ENCODE measurements at regions not wholly inside any gene's neighbourhood (a gene's known extent, or its start where the extent isn't known, plus 50 kb on each side); places are given as distances from the start of the nearest gene placed in this dataset.

GRCh38 chr11:32232516-32232915 lies 141.6 kb downstream of the RCN1 start:
- POLR2A ChIA-PET (ENCODE audit: low non-redundant PET), result interaction anchor here (0.6 kb wide), 1 partner anchor 1371 kb away, joined by 3 read pairs; no protein-coding TSS in a partner anchor
- no TSS peak for BruUV-seq (replicated peaks)

GRCh38 chr11:32233276-32233675 lies 142.4 kb downstream of the RCN1 start:
- H3K4me1 ChIP-seq (ENCODE audit: insufficient read depth, low read length, poor library complexity, severe bottlenecking), result no peaks in the 10 kb centered on the region
- no peak overlapping the region for H3K4me3 ChIP-seq (ENCODE audit: low read depth, low read length, poor library complexity, severe bottlenecking)
- H3K27me3 ChIP-seq (replicated peaks; ENCODE audit: insufficient read depth, low read depth, low read length, poor library complexity), result peaks cover 50% of the 10 kb centered on the region
- BruUV-seq (replicated peaks), result no TSS peak
- H3K27ac ChIP-seq (ENCODE audit: low read depth, low read length, poor library complexity, severe bottlenecking), result no peak overlapping the region
- ChIA-PET POLR2A (ENCODE audit: low non-redundant PET) (interaction anchor here (0.6 kb wide), 1 partner anchor 1371 kb away, joined by 3 read pairs; no protein-coding TSS in a partner anchor), CTCF (interaction anchor here (0.6 to 0.7 kb wide), 2 partner anchors 64 to 200 kb away, joined by 3 to 4 read pairs; no protein-coding TSS in a partner anchor)
- intact Hi-C loops (cut with micrococcal nuclease; ENCODE audit: unreplicated experiment), result no loop called here
- DNase-seq (ENCODE audit: low spot score), result no peak
- no peaks in the 10 kb centered on the region for H3K9me3 ChIP-seq (ENCODE audit: low read depth, low read length, poor library complexity, severe bottlenecking)
- H3K36me3 ChIP-seq (ENCODE audit: insufficient read depth, low read length, poor library complexity, severe bottlenecking), result no peaks in the 10 kb centered on the region
- TF ChIP-seq, protein P1, sequence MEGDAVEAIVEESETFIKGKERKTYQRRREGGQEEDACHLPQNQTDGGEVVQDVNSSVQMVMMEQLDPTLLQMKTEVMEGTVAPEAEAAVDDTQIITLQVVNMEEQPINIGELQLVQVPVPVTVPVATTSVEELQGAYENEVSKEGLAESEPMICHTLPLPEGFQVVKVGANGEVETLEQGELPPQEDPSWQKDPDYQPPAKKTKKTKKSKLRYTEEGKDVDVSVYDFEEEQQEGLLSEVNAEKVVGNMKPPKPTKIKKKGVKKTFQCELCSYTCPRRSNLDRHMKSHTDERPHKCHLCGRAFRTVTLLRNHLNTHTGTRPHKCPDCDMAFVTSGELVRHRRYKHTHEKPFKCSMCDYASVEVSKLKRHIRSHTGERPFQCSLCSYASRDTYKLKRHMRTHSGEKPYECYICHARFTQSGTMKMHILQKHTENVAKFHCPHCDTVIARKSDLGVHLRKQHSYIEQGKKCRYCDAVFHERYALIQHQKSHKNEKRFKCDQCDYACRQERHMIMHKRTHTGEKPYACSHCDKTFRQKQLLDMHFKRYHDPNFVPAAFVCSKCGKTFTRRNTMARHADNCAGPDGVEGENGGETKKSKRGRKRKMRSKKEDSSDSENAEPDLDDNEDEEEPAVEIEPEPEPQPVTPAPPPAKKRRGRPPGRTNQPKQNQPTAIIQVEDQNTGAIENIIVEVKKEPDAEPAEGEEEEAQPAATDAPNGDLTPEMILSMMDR (conservative IDR thresholded peaks at IDR 0.05; ENCODE audit: low read depth, low read length), result no peak
- TF ChIP-seq EZH2 (IDR thresholded peaks at IDR 0.05; ENCODE audit: borderline replicate concordance, low read depth, low read length, poor library complexity, severe bottlenecking), result no peak

More at GRCh38 chr11:32232516-32232915, 141.6 kb downstream of the RCN1 start:
- H3K27me3 ChIP-seq (replicated peaks; ENCODE audit: insufficient read depth, low read depth, low read length, poor library complexity), result peaks cover 43% of the 10 kb centered on the region
- H3K36me3 ChIP-seq (ENCODE audit: insufficient read depth, low read length, poor library complexity, severe bottlenecking), result no peaks in the 10 kb centered on the region
- CTCF ChIA-PET, result interaction anchor here (0.5 to 1.4 kb wide), 15 partner anchors 9 to 1125 kb away, joined by 3 to 14 read pairs (median 4); no protein-coding TSS in a partner anchor
- TF ChIP-seq, protein P1 (conservative IDR thresholded peaks at IDR 0.05; ENCODE audit: low read depth, low read length), result no peak
- TF ChIP-seq EZH2 (IDR thresholded peaks at IDR 0.05; ENCODE audit: borderline replicate concordance, low read depth, low read length, poor library complexity, severe bottlenecking), result no peak
- no peaks in the 10 kb centered on the region for H3K9me3 ChIP-seq (ENCODE audit: low read depth, low read length, poor library complexity, severe bottlenecking)
- H3K4me3 ChIP-seq (ENCODE audit: low read depth, low read length, poor library complexity, severe bottlenecking), result no peak overlapping the region
- intact Hi-C loops (cut with micrococcal nuclease; ENCODE audit: unreplicated experiment), result no loop called here
- H3K27ac ChIP-seq (ENCODE audit: low read depth, low read length, poor library complexity, severe bottlenecking), result no peak overlapping the region
- no peak for DNase-seq (ENCODE audit: low spot score)
- H3K4me1 ChIP-seq (ENCODE audit: insufficient read depth, low read length, poor library complexity, severe bottlenecking), result no peaks in the 10 kb centered on the region

- H3K9me3 ChIP-seq (ENCODE audit: low read depth, low read length, poor library complexity, severe bottlenecking), result no peaks in the 10 kb centered on the region
- H3K4me3 ChIP-seq (ENCODE audit: low read depth, low read length, poor library complexity, severe bottlenecking), result no peak overlapping the region
- TF ChIP-seq, protein P1 (conservative IDR thresholded peaks at IDR 0.05; ENCODE audit: low read depth, low read length), result no peak
- no peak for TF ChIP-seq EZH2 (IDR thresholded peaks at IDR 0.05; ENCODE audit: borderline replicate concordance, low read depth, low read length, poor library complexity, severe bottlenecking)
- H3K27ac ChIP-seq (ENCODE audit: low read depth, low read length, poor library complexity, severe bottlenecking), result no peak overlapping the region
- POLR2A ChIA-PET (ENCODE audit: low non-redundant PET), result no interaction called here
- CTCF ChIA-PET, result interaction anchor here (0.6 to 0.7 kb wide), 2 partner anchors 64 to 201 kb away, joined by 3 to 4 read pairs; no protein-coding TSS in a partner anchor
- intact Hi-C loops (cut with micrococcal nuclease; ENCODE audit: unreplicated experiment), result no loop called here
- no TSS peak for BruUV-seq (replicated peaks)
- H3K4me1 ChIP-seq (ENCODE audit: insufficient read depth, low read length, poor library complexity, severe bottlenecking), result no peaks in the 10 kb centered on the region
- peaks cover 57% of the 10 kb centered on the region for H3K27me3 ChIP-seq (replicated peaks; ENCODE audit: insufficient read depth, low read depth, low read length, poor library complexity)
- no peak for DNase-seq (ENCODE audit: low spot score)
- no peaks in the 10 kb centered on the region for H3K36me3 ChIP-seq (ENCODE audit: insufficient read depth, low read length, poor library complexity, severe bottlenecking)
These were observed 143.1 kb downstream of the RCN1 start for GRCh38 chr11:32233928-32234327.
